NB4 (cell line): ENCODE measurements at regions not wholly inside any gene's neighbourhood (a gene's known extent, or its start where the extent isn't known, plus 50 kb on each side); places are given as distances from the start of the nearest gene placed in this dataset.

Source experiments
- DNase-seq: peaks from one replicate; pipeline ENCODE4 v3.0.0; 2010; ENCODE audit warnings: low read depth
- H3K4me3 ChIP-seq: one replicate; pipeline ENCODE4 v1.5.1; 2011; ENCODE audit warnings: mild to moderate bottlenecking, low read depth, low read length, moderate library complexity
- CTCF ChIP-seq: IDR thresholded peaks from one replicate; pipeline ENCODE4 v1.5.1; 2012; ENCODE audit warnings: low read depth, low read length
- MAX ChIP-seq: IDR thresholded peaks from 2 replicates; pipeline ENCODE4 v1.6.1; 2011; ENCODE audit warnings: low read depth, low read length
- MYC ChIP-seq: IDR thresholded peaks from 2 replicates; pipeline ENCODE4 v1.6.1; 2011; ENCODE audit warnings: low read depth, low read length
- POLR2A ChIP-seq: IDR thresholded peaks from 2 replicates; pipeline ENCODE4 v1.6.1; 2011; ENCODE audit warnings: mild to moderate bottlenecking; ENCODE audit not compliant: insufficient read length; ENCODE audit errors: extremely low read depth

- no peak overlapping the region for H3K4me3 ChIP-seq
- DNase-seq: no peak
- TF ChIP-seq MAX (no peak), CTCF (no peak), MYC (no peak), POLR2A (no peak)
These were observed 80.3 kb downstream of the NXPE2 start for GRCh38 chr11:114758627-114759026.

DNA sequence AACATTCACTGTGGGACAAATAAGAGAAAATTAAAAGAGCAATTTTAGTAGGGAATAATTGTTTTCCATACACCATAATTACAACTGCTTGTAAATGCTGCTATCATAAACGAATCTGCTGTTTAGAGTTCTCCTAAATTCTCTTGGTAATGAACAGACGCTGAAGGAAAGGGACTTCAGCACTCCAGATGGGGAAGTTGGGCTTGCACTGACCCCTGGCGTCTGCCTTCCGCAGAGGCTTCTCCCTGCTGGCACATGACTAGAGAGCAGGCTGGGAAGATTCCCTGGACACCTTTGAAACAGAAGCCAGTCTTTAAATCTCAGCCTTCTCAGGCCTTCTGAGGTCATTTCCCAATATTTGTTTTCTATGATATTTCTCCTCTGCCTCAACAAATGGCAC, 84.1 kb downstream of the NXPE2 start:
- DNase-seq: peak; percentile 59
- TF ChIP-seq MAX: 0 out of 2 replicates have a peak, but pooled peaks have one; percentile 18
- peak; percentile 81 for TF ChIP-seq CTCF
- no peak for TF ChIP-seq POLR2A
- H3K4me3 ChIP-seq: no peak overlapping the region

GRCh38 chr11:114764563-114764962, 86.2 kb downstream of the NXPE2 start:
- H3K4me3 ChIP-seq: no peak overlapping the region
- TF ChIP-seq MAX (no peak), POLR2A (no peak), CTCF (no peak), MYC (no peak)
- DNase-seq: no peak

GRCh38 chr11:114771172-114771571, 92.8 kb downstream of the NXPE2 start:
- no peak overlapping the region for H3K4me3 ChIP-seq
- DNase-seq: no peak
- TF ChIP-seq CTCF: no peak
- TF ChIP-seq POLR2A: no peak
- TF ChIP-seq MAX: no peak
- TF ChIP-seq MYC: no peak

DNA sequence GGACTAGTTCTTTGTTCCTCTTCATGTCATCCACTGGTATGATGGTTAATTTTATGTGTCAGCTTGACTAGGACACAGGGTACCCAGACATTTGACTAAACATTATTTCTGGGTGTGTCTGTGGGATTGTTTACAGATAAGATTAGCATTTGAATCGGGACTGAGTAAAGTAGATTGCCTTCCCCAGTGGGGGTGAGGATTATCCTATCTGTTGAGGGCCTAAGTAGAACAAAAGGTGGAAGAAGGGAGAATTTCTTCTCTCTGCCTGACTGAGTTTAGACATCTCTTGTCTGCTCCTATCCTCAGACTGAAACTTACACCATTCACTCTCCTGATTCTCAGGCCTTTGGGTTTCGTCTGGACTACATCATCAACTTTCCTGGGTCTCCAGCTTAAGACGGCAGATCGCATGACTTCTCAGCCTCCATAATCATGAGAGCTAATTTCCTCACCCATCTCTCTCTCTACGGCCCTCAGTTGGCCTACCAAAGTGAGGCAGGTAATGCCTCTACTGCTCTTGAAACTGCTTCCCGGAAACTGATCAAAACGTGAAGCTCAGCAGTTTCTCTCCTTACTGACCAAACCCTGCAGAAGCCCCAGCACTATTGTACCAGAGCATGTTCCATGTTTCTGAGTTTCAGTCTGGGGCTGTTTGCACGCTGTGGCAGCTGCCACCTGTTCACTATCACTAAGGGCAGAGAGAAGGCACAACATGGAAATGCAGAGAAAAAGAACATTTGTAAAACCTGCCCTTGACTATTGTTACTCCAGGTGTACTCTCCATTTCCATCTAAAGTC, 95.4 kb downstream of the NXPE2 start:
- TF ChIP-seq MAX (no peak), POLR2A (no peak), CTCF (no peak), MYC (no peak)
- no peak for DNase-seq

More for the DNA sequence above, 95.4 kb downstream of the NXPE2 start:
- H3K4me3 ChIP-seq: no peak overlapping the region
